ENCODE measurements at regions not wholly inside any gene's neighbourhood (a gene's known extent, or its start where the extent isn't known, plus 50 kb on each side); places are given as distances from the start of the nearest gene placed in this dataset.

GRCh38 chr4:141427726-141428296 is 207.1 kb downstream of the ZNF330 start:
- in situ Hi-C loops (cut with HindIII; ENCODE audit: low pct_unique_long_range_greater_than_20kb, low sequenced_read_pairs) = no loop called here
- DNase-seq (ENCODE audit: low read depth, low spot score) = no peak

GRCh38 chr4:141429933-141430332 is 206.4 kb upstream of the IL15 start:
- no peak for DNase-seq (ENCODE audit: low read depth, low spot score)
- in situ Hi-C loops (cut with HindIII; ENCODE audit: low pct_unique_long_range_greater_than_20kb, low sequenced_read_pairs) = no loop called here

GRCh38 chr4:141430686-141431085 is 205.7 kb upstream of the IL15 start:
- no peak for DNase-seq (ENCODE audit: low read depth, low spot score)
- in situ Hi-C loops (cut with HindIII; ENCODE audit: low pct_unique_long_range_greater_than_20kb, low sequenced_read_pairs) = no loop called here

GRCh38 chr4:141432000-141432712 is 204.2 kb upstream of the IL15 start:
- DNase-seq (ENCODE audit: low read depth, low spot score) = no peak
- in situ Hi-C loops (cut with HindIII; ENCODE audit: low pct_unique_long_range_greater_than_20kb, low sequenced_read_pairs) = no loop called here

- DNase-seq (ENCODE audit: low read depth, low spot score) = no peak
- in situ Hi-C loops (cut with HindIII; ENCODE audit: low pct_unique_long_range_greater_than_20kb, low sequenced_read_pairs) = no loop called here
Measured at GRCh38 chr4:141435446-141436225, 200.7 kb upstream of the IL15 start.

- in situ Hi-C loops (cut with HindIII; ENCODE audit: low pct_unique_long_range_greater_than_20kb, low sequenced_read_pairs) = no loop called here
- no peak for DNase-seq (ENCODE audit: low read depth, low spot score)
Measured at GRCh38 chr4:141439223-141439622, 197.2 kb upstream of the IL15 start.

GRCh38 chr4:141447761-141448160 is 188.6 kb upstream of the IL15 start:
- no peak for DNase-seq (ENCODE audit: low read depth, low spot score)
- in situ Hi-C loops (cut with HindIII; ENCODE audit: low pct_unique_long_range_greater_than_20kb, low sequenced_read_pairs) = no loop called here

GRCh38 chr4:141448490-141448889 is 187.9 kb upstream of the IL15 start:
- in situ Hi-C loops (cut with HindIII; ENCODE audit: low pct_unique_long_range_greater_than_20kb, low sequenced_read_pairs) = no loop called here

GRCh38 chr4:141449927-141450326 is 186.5 kb upstream of the IL15 start:
- in situ Hi-C loops (cut with HindIII; ENCODE audit: low pct_unique_long_range_greater_than_20kb, low sequenced_read_pairs) = no loop called here
- DNase-seq (ENCODE audit: low read depth, low spot score) = no peak

More at GRCh38 chr4:141448490-141448889, 187.9 kb upstream of the IL15 start:
- no peak for DNase-seq (ENCODE audit: low read depth, low spot score)

GRCh38 chr4:141455651-141456050 is 180.7 kb upstream of the IL15 start:
- DNase-seq (ENCODE audit: low read depth, low spot score) = peak; percentile 55
- in situ Hi-C loops (cut with HindIII; ENCODE audit: low pct_unique_long_range_greater_than_20kb, low sequenced_read_pairs) = no loop called here

GRCh38 chr4:141457653-141458052 is 178.7 kb upstream of the IL15 start:
- in situ Hi-C loops (cut with HindIII; ENCODE audit: low pct_unique_long_range_greater_than_20kb, low sequenced_read_pairs) = no loop called here
- no peak for DNase-seq (ENCODE audit: low read depth, low spot score)

GRCh38 chr4:141458501-141458900 is 177.9 kb upstream of the IL15 start:
- no peak for DNase-seq (ENCODE audit: low read depth, low spot score)
- in situ Hi-C loops (cut with HindIII; ENCODE audit: low pct_unique_long_range_greater_than_20kb, low sequenced_read_pairs) = no loop called here

GRCh38 chr4:141459020-141459419 is 177.4 kb upstream of the IL15 start:
- in situ Hi-C loops (cut with HindIII; ENCODE audit: low pct_unique_long_range_greater_than_20kb, low sequenced_read_pairs) = no loop called here
- no peak for DNase-seq (ENCODE audit: low read depth, low spot score)

- no peak for DNase-seq (ENCODE audit: low read depth, low spot score)
- in situ Hi-C loops (cut with HindIII; ENCODE audit: low pct_unique_long_range_greater_than_20kb, low sequenced_read_pairs) = no loop called here
Measured at GRCh38 chr4:141462361-141462760, 174.0 kb upstream of the IL15 start.

GRCh38 chr4:141463678-141464077 is 172.7 kb upstream of the IL15 start:
- DNase-seq (ENCODE audit: low read depth, low spot score) = no peak
- in situ Hi-C loops (cut with HindIII; ENCODE audit: low pct_unique_long_range_greater_than_20kb, low sequenced_read_pairs) = no loop called here

GRCh38 chr4:141464366-141464765 is 172.0 kb upstream of the IL15 start:
- in situ Hi-C loops (cut with HindIII; ENCODE audit: low pct_unique_long_range_greater_than_20kb, low sequenced_read_pairs) = no loop called here

GRCh38 chr4:141465171-141465570 is 171.2 kb upstream of the IL15 start:
- DNase-seq (ENCODE audit: low read depth, low spot score) = no peak
- in situ Hi-C loops (cut with HindIII; ENCODE audit: low pct_unique_long_range_greater_than_20kb, low sequenced_read_pairs) = no loop called here

More at GRCh38 chr4:141464366-141464765, 172.0 kb upstream of the IL15 start:
- no peak for DNase-seq (ENCODE audit: low read depth, low spot score)

- in situ Hi-C loops (cut with HindIII; ENCODE audit: low pct_unique_long_range_greater_than_20kb, low sequenced_read_pairs) = no loop called here
- DNase-seq (ENCODE audit: low read depth, low spot score) = no peak
Measured at GRCh38 chr4:141467225-141467624, 169.2 kb upstream of the IL15 start.

- in situ Hi-C loops (cut with HindIII; ENCODE audit: low pct_unique_long_range_greater_than_20kb, low sequenced_read_pairs) = no loop called here
- DNase-seq (ENCODE audit: low read depth, low spot score) = no peak
Measured at GRCh38 chr4:141469392-141469791, 167.0 kb upstream of the IL15 start.

All from SK-MEL-5 (cell line).